ENCODE measurements at regions not wholly inside any gene's neighbourhood (a gene's known extent, or its start where the extent isn't known, plus 50 kb on each side); places are given as distances from the start of the nearest gene placed in this dataset.

DNA sequence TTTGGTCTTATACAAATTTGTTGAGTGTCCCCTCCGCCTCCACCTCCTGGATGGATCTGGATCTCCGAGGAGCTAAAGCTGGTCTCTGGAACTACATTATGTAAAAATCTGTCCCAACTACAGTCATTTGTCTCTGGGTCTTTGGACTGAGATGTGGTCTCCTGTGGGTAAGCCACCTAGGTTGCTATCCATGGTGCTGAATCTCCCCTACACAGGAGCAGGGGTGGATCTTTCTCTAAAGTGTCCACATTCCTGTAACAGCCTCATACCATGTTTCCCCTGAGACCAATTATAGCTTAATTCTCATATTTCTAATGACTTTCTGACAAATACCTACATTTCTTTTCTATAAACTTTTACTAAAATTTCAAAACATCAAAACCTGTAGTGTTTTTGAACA is 625.8 kb downstream of the TAFA4 start:
- no peak for DNase-seq (ENCODE audit: low spot score)

- no peak for DNase-seq (ENCODE audit: low spot score)
Measured at GRCh38 chr3:68295457-68295856, 636.9 kb downstream of the TAFA4 start.

GRCh38 chr3:68290333-68290732 is 635.9 kb upstream of the SUCLG2 start:
- DNase-seq (ENCODE audit: low spot score): no peak

GRCh38 chr3:68288085-68288484 is 633.7 kb upstream of the SUCLG2 start:
- no peak for DNase-seq (ENCODE audit: low spot score)

DNA sequence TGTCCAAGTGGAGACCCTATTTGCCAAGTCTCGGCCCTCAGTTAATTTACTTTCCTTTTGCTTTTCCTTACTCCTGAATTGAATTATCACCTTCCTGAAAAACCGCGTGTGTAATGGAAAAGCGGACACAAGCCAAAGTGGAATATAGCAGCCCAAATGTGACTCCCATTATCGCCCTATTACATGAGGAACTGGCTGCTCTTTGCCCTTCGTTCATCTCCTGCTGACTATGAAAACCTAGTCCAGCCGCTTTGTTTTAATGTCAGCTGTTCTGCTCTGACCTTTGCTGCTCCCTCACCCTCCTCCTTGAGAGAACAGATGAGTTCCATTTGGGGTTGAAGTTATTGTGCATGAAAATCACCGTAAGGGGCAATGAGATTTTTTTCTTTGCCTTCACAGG is 632.7 kb upstream of the SUCLG2 start:
- DNase-seq (ENCODE audit: low spot score): no peak

GRCh38 chr3:68274286-68274685 is 619.9 kb upstream of the SUCLG2 start:
- DNase-seq (ENCODE audit: low spot score): no peak

DNA sequence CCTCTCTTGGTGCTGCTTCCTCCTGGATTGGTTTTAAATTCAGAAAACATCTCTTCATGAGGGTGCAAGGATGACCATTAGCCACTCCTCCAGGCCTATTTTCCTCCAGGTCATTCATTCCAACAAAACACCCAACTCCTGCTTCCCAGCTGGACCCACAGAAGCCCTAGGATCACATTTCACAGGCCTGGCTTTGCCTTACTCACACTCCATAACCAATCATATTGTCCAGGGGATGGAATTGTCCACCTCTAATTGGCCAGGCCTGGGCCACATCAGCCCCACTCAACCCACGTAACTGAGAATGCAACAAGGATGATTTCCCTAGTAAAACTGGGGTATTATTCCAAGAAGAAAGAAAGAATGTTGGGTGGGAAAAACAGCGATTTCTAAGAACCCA is 616.7 kb upstream of the SUCLG2 start:
- no peak for DNase-seq (ENCODE audit: low spot score)

- DNase-seq (ENCODE audit: low spot score): peak; percentile 19
Measured at GRCh38 chr3:68256635-68257223, 602.3 kb upstream of the SUCLG2 start.

- DNase-seq (ENCODE audit: low spot score): no peak
Measured at GRCh38 chr3:68249265-68249664, 594.9 kb upstream of the SUCLG2 start.

DNA sequence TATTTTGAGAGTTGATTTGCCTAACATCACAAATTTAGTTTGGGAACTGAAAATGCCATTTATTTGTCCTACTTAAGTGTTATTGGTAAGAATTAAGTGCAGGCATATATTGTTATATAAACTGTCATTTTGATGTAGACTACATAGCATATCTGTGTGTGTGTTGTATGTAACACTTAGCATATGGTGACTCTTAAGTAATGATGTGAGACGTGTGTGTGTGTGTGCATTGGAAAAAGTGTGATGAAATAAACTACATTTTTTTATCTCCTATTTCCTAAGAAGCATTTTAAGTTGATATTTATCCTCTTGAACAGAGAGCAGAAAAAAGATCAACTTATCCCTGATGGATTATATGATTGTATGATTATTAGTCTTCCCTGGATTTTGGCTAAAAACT is 588.2 kb upstream of the SUCLG2 start:
- DNase-seq (ENCODE audit: low spot score): no peak

DNA sequence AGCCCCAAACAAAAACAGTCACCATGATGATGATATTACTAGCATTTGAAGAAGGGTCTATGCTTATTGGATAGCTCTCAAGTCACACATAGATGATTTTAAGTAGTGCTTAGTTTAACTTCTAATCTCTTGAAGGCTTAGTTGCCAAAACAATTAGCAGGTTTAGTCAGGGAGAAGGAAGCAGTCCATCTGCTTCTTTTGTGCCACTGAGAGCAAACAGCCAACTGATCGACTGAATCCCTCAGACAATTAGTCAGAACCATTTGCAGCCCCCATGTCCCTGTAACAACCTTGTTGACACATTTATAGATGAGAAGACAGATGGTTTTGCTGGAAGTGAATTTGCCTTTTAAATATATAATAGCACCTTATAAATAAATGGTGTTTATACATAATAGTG is 585.1 kb upstream of the SUCLG2 start:
- DNase-seq (ENCODE audit: low spot score): no peak

DNA sequence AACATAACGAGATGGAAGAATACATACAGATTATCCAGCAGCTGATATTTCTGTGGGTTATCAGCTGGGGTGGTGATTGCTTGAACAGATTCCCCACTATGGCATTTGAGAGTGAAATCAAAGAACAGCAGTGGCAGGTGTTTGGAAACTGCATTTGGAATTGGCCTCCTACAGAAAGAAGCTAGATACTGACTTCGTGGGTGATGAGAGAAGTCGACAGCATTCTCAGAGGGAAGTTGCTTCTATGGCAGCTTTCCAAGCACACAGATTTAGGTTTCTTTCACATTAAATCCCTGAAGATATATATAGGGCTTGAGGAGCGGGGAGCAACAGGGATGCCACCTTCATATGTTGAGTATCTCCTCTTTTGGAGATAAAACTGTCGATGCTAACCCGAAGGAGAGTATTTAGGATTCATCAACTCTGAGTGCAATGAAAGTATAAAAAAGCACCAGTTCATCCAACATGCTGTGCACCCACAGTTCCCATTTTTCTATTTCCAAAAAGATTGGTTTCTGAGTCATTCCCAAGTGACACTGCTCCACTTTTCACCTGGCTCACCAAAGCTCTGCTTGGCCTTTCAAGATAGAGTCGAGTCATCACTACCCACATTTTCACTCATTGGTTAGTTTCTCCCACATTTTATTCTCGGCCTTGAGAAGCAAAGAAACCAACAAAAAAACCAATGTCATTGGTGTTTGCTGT is 579.8 kb upstream of the SUCLG2 start:
- no peak for DNase-seq (ENCODE audit: low spot score)

DNA sequence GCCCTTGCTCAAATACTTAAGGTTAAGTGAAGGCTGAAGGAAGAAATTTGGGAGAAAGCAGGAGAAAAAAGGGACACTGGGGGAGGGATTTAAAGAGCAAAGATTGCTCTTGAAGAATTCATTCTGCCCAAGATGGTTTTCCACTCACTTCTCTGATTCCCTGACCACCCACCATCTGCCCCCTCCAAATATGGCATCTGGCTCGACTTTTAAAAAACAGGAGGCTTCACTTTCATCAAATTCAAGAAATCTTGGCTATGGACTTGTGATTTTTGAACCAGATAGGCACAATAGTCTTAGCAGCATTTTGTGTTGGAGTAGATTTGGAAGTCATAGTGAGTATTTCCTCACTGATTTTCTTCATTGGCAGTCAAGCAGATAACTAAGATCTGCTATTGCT is 574.4 kb upstream of the SUCLG2 start:
- DNase-seq (ENCODE audit: low spot score): no peak

DNA sequence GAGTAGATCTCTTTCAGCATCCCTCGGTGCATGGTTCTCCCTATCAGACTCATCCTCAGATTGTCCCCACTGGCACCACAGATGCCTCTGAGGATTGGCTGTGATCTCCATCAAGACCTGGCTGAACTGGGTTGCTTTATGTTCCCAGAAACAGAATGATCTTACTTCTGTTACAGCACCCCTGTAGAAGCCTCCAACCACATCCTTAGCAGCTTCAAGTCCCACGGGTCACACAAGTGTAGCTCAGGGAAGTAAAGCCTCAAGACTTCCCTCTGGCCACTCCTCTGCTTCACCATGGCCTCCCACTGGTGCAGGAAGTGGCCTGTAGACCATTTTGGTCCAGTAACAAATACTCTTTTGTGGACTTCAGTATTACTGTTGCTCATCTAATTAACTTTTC is 566.4 kb upstream of the SUCLG2 start:
- no peak for DNase-seq (ENCODE audit: low spot score)

- DNase-seq (ENCODE audit: low spot score): no peak
Measured at GRCh38 chr3:68211637-68212036, 557.2 kb upstream of the SUCLG2 start.

DNA sequence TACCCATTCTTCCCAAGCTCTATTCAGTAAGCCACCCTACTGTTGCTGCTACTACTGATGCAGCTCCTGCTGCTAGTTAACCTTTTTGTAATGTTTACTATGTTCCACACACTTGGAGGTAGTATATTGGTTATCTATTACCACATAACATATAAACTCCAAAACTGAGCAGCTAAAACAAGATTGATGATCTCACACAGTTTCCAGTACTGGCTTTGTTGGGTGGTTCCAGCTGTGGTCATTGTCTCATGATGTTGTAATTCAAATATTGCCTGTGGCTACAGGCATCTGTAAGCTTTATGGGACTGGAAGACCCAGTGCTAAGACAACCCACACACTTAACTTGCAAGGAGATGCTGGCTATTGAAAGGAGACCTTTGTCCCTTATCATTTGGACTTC is 556.2 kb upstream of the SUCLG2 start:
- DNase-seq (ENCODE audit: low spot score): no peak

GRCh38 chr3:68207327-68207726 is 552.9 kb upstream of the SUCLG2 start:
- DNase-seq (ENCODE audit: low spot score): no peak

DNA sequence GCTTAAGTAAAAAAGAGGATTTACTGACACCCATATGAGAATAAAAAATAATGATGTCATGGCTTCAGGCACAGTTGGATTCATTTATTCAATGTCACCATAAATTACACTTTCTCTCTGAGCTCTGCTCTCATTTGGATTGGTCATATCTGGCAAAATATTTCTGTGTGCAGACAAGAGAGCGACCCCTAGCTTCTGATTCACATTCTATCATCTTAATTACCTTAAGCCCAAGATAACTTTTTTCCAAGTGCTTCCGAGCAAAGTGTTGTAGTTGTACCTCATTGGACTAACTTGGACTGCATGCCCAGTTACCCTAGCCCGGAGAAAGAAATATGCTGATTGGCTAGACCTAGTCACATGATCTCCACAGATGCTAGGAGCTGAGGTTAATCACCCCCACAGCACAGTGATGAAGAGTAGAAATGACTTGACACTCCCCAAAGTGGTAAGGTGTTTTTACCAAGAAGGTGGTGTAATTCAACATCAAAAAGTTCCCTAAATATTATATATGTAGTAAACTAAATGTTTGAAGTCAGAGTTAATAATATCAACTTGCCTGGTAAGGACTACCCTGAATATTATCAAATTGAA is 552.2 kb upstream of the SUCLG2 start:
- DNase-seq (ENCODE audit: low spot score): no peak

DNA sequence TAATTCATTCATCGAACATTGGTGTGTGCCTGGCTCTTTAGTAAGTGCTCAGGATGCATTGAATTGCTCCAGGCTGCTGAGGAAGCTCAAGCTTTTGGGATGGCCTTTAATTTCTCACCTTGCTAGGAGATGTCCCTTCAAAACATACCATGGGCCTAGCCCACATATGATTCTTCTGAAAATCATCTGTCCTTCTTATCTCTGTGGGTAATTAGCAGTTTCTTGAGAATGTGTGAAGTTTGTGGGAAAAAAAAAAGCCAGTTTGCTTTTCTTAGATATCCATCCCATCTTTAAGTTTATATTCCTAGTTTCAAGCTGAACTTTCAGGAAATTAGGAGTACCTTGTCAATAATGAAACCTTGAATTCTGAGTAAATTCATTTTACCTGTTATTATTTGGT is 532.3 kb upstream of the SUCLG2 start:
- no peak for DNase-seq (ENCODE audit: low spot score)

DNA sequence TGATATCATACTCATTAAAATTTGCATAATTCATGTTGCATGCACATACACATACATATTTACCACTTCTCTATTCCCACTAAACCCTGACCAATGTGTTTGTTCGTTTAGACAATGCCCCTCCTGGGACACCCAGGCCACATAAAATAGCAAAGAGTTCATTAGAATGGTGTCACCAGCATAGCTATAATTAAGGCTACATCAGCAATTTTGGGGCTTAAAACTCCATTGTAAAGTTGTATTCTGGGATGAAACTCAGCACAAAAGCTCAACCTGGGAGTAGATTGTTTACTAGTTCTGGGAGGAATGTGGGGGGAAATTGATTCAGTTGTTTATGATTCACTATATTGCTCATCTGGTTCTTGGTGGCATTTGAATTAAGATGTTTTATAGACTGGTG is 522.2 kb upstream of the SUCLG2 start:
- no peak for DNase-seq (ENCODE audit: low spot score)

DNA sequence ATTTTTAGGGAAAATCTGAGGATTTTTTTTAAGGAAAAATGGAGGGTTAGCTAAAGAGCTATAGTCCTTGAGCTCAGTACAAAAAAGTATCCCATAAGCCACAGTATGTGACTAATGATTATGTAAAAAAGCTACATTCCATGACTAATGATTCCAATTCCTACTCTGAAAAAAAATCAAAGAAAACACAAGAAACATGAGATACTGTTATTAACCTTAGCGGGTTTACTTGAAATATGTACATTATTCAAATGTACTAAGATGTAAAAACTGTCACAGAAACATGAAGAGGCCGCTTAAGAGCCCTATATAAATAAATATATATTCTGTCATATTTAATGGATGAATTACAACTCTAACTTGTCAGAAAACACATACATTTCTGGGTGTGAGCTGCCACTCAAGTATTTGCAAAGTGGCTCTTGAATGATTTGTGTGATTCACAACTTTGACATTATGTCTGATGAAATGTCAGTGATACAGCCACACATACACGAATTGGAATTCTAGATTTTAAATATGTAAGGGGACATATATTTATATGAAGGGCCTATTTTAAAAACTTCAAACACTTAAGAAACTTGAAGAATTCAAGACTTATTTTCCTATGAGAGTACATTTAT is 518.7 kb upstream of the SUCLG2 start:
- DNase-seq (ENCODE audit: low spot score): no peak

DNA sequence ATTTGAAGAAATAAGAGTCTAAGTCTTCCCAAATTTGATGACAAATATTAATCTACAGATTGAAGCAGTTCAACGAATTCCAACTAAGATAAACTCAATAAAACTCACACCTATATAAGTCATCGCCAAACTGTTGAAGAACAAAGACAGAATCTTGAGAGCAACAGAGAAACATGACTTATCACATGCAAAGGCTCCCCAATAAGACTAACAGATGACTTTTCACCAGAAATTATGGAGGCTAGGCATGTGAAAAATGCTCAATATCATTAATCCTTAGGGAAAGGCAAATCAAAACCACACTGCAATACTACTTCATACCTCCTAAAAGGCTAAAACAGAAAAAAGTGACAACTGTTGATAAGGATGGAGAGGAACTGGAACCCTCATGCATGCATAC is 517.6 kb upstream of the SUCLG2 start:
- DNase-seq (ENCODE audit: low spot score): no peak

DNA sequence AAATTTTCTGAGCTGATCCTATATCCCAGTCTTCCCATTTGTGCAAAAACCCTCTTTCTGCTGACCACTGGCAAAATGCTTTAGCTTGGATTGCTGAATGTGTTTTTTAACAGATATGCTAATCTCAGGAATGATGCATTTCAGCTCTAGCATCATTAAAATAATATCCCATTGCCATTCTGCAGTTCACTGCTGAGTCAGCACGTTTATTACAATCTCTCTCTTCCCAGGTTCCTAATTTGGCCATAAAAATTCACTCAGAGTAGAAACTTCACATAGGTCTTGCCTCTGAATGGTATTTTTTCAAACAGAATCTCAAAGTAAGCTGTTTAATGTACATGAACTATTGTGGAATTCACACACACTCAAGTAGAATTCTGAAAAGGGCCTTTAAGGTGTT is 509.6 kb upstream of the SUCLG2 start:
- no peak for DNase-seq (ENCODE audit: low spot score)
